ENCODE measurements at regions not wholly inside any gene's neighbourhood (a gene's known extent, or its start where the extent isn't known, plus 50 kb on each side); places are given as distances from the start of the nearest gene placed in this dataset.

- no peaks in the 10 kb centered on the region for H3K9me3 Mint-ChIP-seq
- H3K27me3 Mint-ChIP-seq (ENCODE audit: low read depth) = no peaks in the 10 kb centered on the region
- H3K36me3 Mint-ChIP-seq = peaks cover 1% of the 10 kb centered on the region
- peaks cover 7% of the 10 kb centered on the region for H3K4me1 Mint-ChIP-seq
- no peak overlapping the region for H3K4me3 Mint-ChIP-seq
- no peak overlapping the region for H3K27ac Mint-ChIP-seq
- TF ChIP-seq, protein P1, sequence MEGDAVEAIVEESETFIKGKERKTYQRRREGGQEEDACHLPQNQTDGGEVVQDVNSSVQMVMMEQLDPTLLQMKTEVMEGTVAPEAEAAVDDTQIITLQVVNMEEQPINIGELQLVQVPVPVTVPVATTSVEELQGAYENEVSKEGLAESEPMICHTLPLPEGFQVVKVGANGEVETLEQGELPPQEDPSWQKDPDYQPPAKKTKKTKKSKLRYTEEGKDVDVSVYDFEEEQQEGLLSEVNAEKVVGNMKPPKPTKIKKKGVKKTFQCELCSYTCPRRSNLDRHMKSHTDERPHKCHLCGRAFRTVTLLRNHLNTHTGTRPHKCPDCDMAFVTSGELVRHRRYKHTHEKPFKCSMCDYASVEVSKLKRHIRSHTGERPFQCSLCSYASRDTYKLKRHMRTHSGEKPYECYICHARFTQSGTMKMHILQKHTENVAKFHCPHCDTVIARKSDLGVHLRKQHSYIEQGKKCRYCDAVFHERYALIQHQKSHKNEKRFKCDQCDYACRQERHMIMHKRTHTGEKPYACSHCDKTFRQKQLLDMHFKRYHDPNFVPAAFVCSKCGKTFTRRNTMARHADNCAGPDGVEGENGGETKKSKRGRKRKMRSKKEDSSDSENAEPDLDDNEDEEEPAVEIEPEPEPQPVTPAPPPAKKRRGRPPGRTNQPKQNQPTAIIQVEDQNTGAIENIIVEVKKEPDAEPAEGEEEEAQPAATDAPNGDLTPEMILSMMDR (IDR thresholded peaks at IDR 0.05; ENCODE audit: unreplicated experiment) = no peak
- DNase-seq (ENCODE audit: low spot score in 2 of 2, unreplicated experiment in 2 of 2) = no peak
Observed at GRCh38 chr18:46343931-46344372, 239.8 kb downstream of the HAUS1 start.

GRCh38 chr18:46344416-46345180 is 240.4 kb downstream of the HAUS1 start:
- no peak overlapping the region for H3K4me3 Mint-ChIP-seq
- DNase-seq (ENCODE audit: low spot score in 2 of 2, unreplicated experiment in 2 of 2) = no peak

DNA sequence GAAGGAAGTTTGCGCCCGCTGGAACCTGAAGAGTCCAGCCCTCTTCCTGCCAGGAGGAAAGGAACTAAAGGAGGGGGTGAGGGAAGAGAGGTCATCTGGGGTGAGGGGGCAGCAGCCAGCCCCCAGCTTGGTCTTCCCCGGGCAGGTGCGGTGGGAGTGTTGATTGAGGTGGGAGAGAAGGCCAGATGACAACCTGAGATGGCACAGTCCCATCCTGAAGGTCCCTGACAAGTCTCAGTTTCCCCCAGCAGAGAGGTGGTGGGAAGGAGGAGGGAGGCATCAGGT is 240.9 kb downstream of the HAUS1 start:
- no peaks in the 10 kb centered on the region for H3K9me3 Mint-ChIP-seq
- peaks cover 1% of the 10 kb centered on the region for H3K36me3 Mint-ChIP-seq
- H3K27ac Mint-ChIP-seq = no peak overlapping the region
- no peaks in the 10 kb centered on the region for H3K27me3 Mint-ChIP-seq (ENCODE audit: low read depth)
- no peak for DNase-seq (ENCODE audit: low spot score in 2 of 2, unreplicated experiment in 2 of 2)
- H3K4me3 Mint-ChIP-seq = no peak overlapping the region
- peaks cover 6% of the 10 kb centered on the region for H3K4me1 Mint-ChIP-seq
- TF ChIP-seq, protein P1 (IDR thresholded peaks at IDR 0.05; ENCODE audit: unreplicated experiment) = no peak

More at GRCh38 chr18:46344416-46345180, 240.4 kb downstream of the HAUS1 start:
- peaks cover 1% of the 10 kb centered on the region for H3K36me3 Mint-ChIP-seq
- TF ChIP-seq, protein P1 (IDR thresholded peaks at IDR 0.05; ENCODE audit: unreplicated experiment) = no peak
- no peak overlapping the region for H3K27ac Mint-ChIP-seq
- no peaks in the 10 kb centered on the region for H3K27me3 Mint-ChIP-seq (ENCODE audit: low read depth)
- no peaks in the 10 kb centered on the region for H3K9me3 Mint-ChIP-seq
- peaks cover 6% of the 10 kb centered on the region for H3K4me1 Mint-ChIP-seq

GRCh38 chr18:46346213-46346612 is 242.0 kb downstream of the HAUS1 start:
- H3K36me3 Mint-ChIP-seq = peaks cover 1% of the 10 kb centered on the region
- H3K27me3 Mint-ChIP-seq (ENCODE audit: low read depth) = no peaks in the 10 kb centered on the region
- H3K27ac Mint-ChIP-seq = no peak overlapping the region
- no peaks in the 10 kb centered on the region for H3K9me3 Mint-ChIP-seq
- H3K4me3 Mint-ChIP-seq = no peak overlapping the region
- DNase-seq (ENCODE audit: low spot score in 2 of 2, unreplicated experiment in 2 of 2) = no peak
- H3K4me1 Mint-ChIP-seq = peaks cover 9% of the 10 kb centered on the region
- TF ChIP-seq, protein P1 (IDR thresholded peaks at IDR 0.05; ENCODE audit: unreplicated experiment) = no peak

GRCh38 chr18:46346896-46347630 is 242.9 kb downstream of the HAUS1 start:
- H3K9me3 Mint-ChIP-seq = no peaks in the 10 kb centered on the region
- H3K27ac Mint-ChIP-seq = no peak overlapping the region
- H3K27me3 Mint-ChIP-seq (ENCODE audit: low read depth) = no peaks in the 10 kb centered on the region
- no peak overlapping the region for H3K4me3 Mint-ChIP-seq
- H3K36me3 Mint-ChIP-seq = peaks cover 1% of the 10 kb centered on the region
- TF ChIP-seq, protein P1 (IDR thresholded peaks at IDR 0.05; ENCODE audit: unreplicated experiment) = no peak
- peaks cover 9% of the 10 kb centered on the region for H3K4me1 Mint-ChIP-seq
- DNase-seq (ENCODE audit: low spot score in 2 of 2, unreplicated experiment in 2 of 2) = no peak
